Panc1 (cell line): ENCODE measurements at regions not wholly inside any gene's neighbourhood (a gene's known extent, or its start where the extent isn't known, plus 50 kb on each side); places are given as distances from the start of the nearest gene placed in this dataset.

Source experiments
- ATAC-seq: fragments of 200-7000 bp; cut with Tn5 transposase; 2 replicates; pipeline ENCODE4 v1.9.1; 2020; ENCODE audit warnings: mild to moderate bottlenecking, moderate library complexity
- BruUV-seq: library from RNA; stranded (reverse); fragments of 400-500 nt; replicated peaks from 2 replicates; lab custom pipeline; 2021; lab: Mats Ljungman, UMichigan
- CTCF ChIA-PET: fragments of 300-600 bp; sonication (Branson Sonifier 250); formaldehyde crosslinking; loops from one replicate; lab custom pipeline; 2022; ENCODE audit warnings: antibody characterized with exemption; lab: Charles Lee
- POLR2A ChIA-PET: fragments of 300-600 bp; sonication (Branson Sonifier 250); formaldehyde crosslinking; loops from one replicate; lab custom pipeline; 2022; ENCODE audit warnings: antibody characterized with exemption; lab: Charles Lee
- DNase-seq: peaks from one replicate; pipeline ENCODE4 v3.0.0-alpha.2; 2010; ENCODE audit warnings: low read depth, low spot score
- H3K27ac ChIP-seq: 2 replicates; pipeline ENCODE4 v1.5.1; 2011; ENCODE audit warnings: mild to moderate bottlenecking, low read length, inconsistent platforms
- H3K27me3 ChIP-seq: fragments of 200-500 bp; sonication (Bioruptor generic); 2 replicates; pipeline ENCODE4 v1.6.0; 2014; ENCODE audit warnings: low read length, inconsistent platforms; ENCODE audit not compliant: control insufficient read depth, insufficient read depth
- H3K36me3 ChIP-seq: fragments of 200-500 bp; sonication (Bioruptor generic); 2 replicates; pipeline ENCODE4 v1.5.1; 2014; ENCODE audit warnings: inconsistent platforms, mild to moderate bottlenecking, low read length, moderate library complexity; ENCODE audit not compliant: control insufficient read depth, insufficient read depth
- H3K4me1 ChIP-seq: 2 replicates; pipeline ENCODE4 v1.5.1; 2011; ENCODE audit warnings: inconsistent platforms, mild to moderate bottlenecking, low read length, moderate library complexity; ENCODE audit not compliant: control insufficient read depth, insufficient read depth
- H3K4me3 ChIP-seq, 2 experiments: 2 replicates each; pipeline ENCODE4 v1.5.1; 2011 to 2012; ENCODE audit warnings: low read depth in 2 of 2, low read length in 2 of 2, mild to moderate bottlenecking in 2 of 2, inconsistent platforms in 1 of 2, moderate library complexity in 1 of 2
- H3K9me3 ChIP-seq: fragments of 200-500 bp; sonication (Bioruptor generic); 2 replicates; pipeline ENCODE4 v1.5.1; 2014; ENCODE audit warnings: low read depth, mild to moderate bottlenecking, inconsistent platforms, low read length, moderate library complexity; ENCODE audit not compliant: control insufficient read depth, insufficient read depth
- CTCF ChIP-seq: fragments of 450-650 bp; IDR thresholded peaks from 2 replicates; pipeline ENCODE4 v1.5.1; 2017; ENCODE audit warnings: mild to moderate bottlenecking
- POLR2AphosphoS5 ChIP-seq: IDR thresholded peaks from 2 replicates; pipeline ENCODE4 v1.6.1; 2012; ENCODE audit warnings: mild to moderate bottlenecking, low read depth, low read length, moderate library complexity
- SIN3A ChIP-seq: IDR thresholded peaks from 2 replicates; pipeline ENCODE4 v1.6.1; 2012; ENCODE audit warnings: low read depth, mild to moderate bottlenecking, low read length, moderate library complexity, borderline replicate concordance; ENCODE audit not compliant: insufficient read depth
- TCF7L2 ChIP-seq: IDR thresholded peaks from 2 replicates; pipeline ENCODE4 v1.6.1; 2011; ENCODE audit warnings: mild to moderate bottlenecking, low read depth, low read length, inconsistent platforms
- in situ Hi-C: cut with HindIII; loops from 2 replicates; pipeline ENCODE4 v1.10.0; 2016; ENCODE audit warnings: low sequenced_read_pairs, low pct_unique_long_range_greater_than_20kb
- intact Hi-C: fragments of 100-400 bp; cut with micrococcal nuclease; formaldehyde crosslinking; loops from one replicate; pipeline ENCODE4 v1.10.0; 2022; ENCODE audit not compliant: unreplicated experiment
- TF ChIP-seq, protein P1 (sequence below), 2 experiments: IDR thresholded peaks; 2 replicates each; pipeline ENCODE4 v1.6.1; 2011 to 2012; ENCODE audit warnings: low read depth in 2 of 2, control low read depth in 1 of 2, low read length in 1 of 2, mild to moderate bottlenecking in 1 of 2, moderate library complexity in 1 of 2; ENCODE audit not compliant: insufficient read depth in 1 of 2

- CTCF ChIA-PET, result no interaction called here
- ATAC-seq (no peak), DNase-seq (no peak)
- Histone ChIP-seq H3K9me3 (no peaks in the 10 kb centered on the region), H3K27ac (no peak overlapping the region), H3K4me1 (no peaks in the 10 kb centered on the region), H3K4me3 (no peak overlapping the region), H3K27me3 (no peaks in the 10 kb centered on the region), H3K36me3 (no peaks in the 10 kb centered on the region)
- TF ChIP-seq SIN3A (no peak), CTCF (no peak), POLR2AphosphoS5 (no peak), TCF7L2 (no peak)
- TF ChIP-seq, protein P1, sequence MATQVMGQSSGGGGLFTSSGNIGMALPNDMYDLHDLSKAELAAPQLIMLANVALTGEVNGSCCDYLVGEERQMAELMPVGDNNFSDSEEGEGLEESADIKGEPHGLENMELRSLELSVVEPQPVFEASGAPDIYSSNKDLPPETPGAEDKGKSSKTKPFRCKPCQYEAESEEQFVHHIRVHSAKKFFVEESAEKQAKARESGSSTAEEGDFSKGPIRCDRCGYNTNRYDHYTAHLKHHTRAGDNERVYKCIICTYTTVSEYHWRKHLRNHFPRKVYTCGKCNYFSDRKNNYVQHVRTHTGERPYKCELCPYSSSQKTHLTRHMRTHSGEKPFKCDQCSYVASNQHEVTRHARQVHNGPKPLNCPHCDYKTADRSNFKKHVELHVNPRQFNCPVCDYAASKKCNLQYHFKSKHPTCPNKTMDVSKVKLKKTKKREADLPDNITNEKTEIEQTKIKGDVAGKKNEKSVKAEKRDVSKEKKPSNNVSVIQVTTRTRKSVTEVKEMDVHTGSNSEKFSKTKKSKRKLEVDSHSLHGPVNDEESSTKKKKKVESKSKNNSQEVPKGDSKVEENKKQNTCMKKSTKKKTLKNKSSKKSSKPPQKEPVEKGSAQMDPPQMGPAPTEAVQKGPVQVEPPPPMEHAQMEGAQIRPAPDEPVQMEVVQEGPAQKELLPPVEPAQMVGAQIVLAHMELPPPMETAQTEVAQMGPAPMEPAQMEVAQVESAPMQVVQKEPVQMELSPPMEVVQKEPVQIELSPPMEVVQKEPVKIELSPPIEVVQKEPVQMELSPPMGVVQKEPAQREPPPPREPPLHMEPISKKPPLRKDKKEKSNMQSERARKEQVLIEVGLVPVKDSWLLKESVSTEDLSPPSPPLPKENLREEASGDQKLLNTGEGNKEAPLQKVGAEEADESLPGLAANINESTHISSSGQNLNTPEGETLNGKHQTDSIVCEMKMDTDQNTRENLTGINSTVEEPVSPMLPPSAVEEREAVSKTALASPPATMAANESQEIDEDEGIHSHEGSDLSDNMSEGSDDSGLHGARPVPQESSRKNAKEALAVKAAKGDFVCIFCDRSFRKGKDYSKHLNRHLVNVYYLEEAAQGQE (IDR thresholded peaks at IDR 0.05; ENCODE audit: insufficient read depth in 1 of 2, low read depth in 2 of 2, low read length in 1 of 2), result no peak
- in situ Hi-C loops (no loop called here), intact Hi-C loops (no loop called here)
- no TSS peak for BruUV-seq
- POLR2A ChIA-PET, result no interaction called here
Observed at GRCh38 chr9:89667726-89668125, 62.9 kb downstream of the GADD45G start.

DNA sequence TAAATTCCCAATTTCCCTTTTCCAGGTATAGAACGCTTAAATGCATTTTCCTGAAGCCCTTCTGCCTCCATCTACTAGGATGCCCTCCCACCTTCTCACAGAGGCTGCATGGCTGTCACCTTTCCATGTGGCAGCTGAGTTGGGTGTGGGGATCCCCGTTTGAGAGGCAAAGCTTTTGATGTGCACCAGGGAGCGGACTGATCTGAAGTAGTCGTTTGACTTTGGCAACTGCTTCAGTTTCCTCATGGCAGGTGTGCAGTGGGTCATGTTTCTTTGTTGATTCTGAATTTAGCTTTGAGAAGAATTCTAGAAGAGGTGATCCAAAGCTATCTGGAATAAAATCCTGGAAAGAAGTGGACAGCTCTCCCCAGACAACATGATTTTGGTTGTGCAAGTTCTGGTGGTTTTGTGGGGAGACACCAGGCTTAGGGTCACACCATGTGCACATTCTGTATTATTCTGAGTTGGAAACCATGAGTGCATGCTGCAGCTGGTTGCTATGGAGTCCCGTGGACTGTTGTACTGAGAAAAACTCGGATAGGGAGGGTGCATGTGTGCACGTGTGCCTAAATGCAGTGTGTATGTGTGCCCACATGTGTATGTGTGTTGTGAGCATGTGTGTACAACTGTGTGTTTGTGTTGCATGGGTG is 63.5 kb downstream of the GADD45G start:
- Histone ChIP-seq H3K9me3 (no peaks in the 10 kb centered on the region), H3K36me3 (no peaks in the 10 kb centered on the region), H3K27me3 (no peaks in the 10 kb centered on the region), H3K27ac (no peak overlapping the region), H3K4me3 (no peak overlapping the region), H3K4me1 (no peaks in the 10 kb centered on the region)
- in situ Hi-C loops, result no loop called here
- CTCF ChIA-PET, result no interaction called here
- DNase-seq, result no peak
- intact Hi-C loops, result no loop called here
- TF ChIP-seq, protein P1 (IDR thresholded peaks at IDR 0.05; ENCODE audit: insufficient read depth in 1 of 2, low read depth in 2 of 2, low read length in 1 of 2), result no peak
- TF ChIP-seq SIN3A (no peak), CTCF (no peak), TCF7L2 (no peak), POLR2AphosphoS5 (no peak)
- POLR2A ChIA-PET, result no interaction called here
- BruUV-seq, result no TSS peak
- no peak for ATAC-seq
